HG03064 (cell line): ENCODE measurements at regions not wholly inside any gene's neighbourhood (a gene's known extent, or its start where the extent isn't known, plus 50 kb on each side); places are given as distances from the start of the nearest gene placed in this dataset.

Source experiments
- ATAC-seq: cut with Tn5 transposase; IDR thresholded peaks from one replicate; pipeline ENCODE4 v1.9.1; 2021; ENCODE audit warnings: low read depth; ENCODE audit not compliant: unreplicated experiment

GRCh38 chr10:61356354-61356753 lies 96.8 kb downstream of the TMEM26 start:
- no peak for ATAC-seq

- no peak for ATAC-seq
Measured at GRCh38 chr10:61355211-61355610, 98.0 kb downstream of the TMEM26 start.

- ATAC-seq: no peak
Measured at GRCh38 chr10:61354401-61354975, 98.7 kb downstream of the TMEM26 start.

- ATAC-seq: no peak
Measured at GRCh38 chr10:61350794-61351193, 102.4 kb downstream of the TMEM26 start.

GRCh38 chr10:61350068-61350467 lies 103.1 kb downstream of the TMEM26 start:
- no peak for ATAC-seq

DNA sequence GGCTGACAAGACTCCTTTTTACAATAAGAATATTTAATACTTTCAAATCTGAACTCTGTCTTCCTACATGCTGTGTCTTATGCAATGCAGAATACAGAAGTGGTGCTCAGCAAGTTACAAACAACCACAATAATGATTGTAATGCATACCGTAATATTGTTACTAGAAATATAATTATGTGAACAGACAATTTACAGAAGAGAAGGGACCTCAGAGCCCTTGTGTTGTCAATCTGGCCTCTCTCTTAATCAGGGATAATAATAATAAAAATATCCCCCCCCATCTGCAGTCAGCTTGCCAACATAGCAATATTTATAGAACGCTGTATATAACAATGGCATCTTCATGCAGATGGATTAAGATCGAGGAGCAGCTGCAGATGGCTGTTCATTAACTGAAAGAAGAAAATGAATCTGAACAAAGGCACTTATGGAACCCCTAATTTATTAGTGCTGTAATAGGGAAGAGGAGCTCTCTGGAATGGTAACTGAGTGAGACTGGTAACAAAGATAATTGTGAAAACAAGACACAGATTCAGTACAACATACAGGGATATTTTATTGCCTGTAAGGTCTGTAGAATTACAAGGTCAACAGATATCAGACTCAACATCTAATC lies 106.3 kb downstream of the TMEM26 start:
- ATAC-seq: no peak

GRCh38 chr10:61343796-61344195 lies 109.4 kb downstream of the TMEM26 start:
- no peak for ATAC-seq

DNA sequence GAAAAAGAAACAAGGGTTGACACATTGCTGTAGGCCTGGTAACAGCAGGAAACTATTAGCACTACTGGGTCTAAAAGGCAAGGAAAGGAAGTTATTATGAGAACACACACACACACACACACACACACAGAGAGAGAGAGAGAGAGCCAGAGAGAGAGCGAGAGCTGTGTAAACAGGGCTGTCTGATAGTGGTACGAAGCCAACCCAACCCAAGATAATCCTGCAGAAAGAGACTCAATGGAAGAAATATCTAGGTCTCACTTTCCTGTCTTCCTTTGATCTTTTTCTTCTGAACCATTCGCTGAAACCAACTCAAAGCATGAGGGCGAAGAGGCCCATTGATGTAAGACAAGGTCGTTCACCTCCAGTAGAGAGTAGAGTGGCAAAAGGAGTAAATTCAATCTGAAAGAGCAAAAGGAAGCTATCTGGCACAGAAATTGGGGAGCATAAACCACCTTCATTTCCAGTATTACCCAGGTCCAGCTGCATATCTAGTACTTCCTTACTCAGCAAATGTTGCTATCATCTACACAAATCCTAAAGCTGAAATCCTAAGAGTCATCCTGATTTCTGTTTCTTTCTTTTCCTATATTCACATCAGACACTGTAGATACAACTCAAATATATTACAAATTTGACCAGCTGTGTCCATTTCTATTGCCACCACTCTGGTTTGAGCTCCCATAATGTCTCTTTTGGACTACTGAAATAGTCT lies 110.2 kb downstream of the TMEM26 start:
- ATAC-seq: no peak

DNA sequence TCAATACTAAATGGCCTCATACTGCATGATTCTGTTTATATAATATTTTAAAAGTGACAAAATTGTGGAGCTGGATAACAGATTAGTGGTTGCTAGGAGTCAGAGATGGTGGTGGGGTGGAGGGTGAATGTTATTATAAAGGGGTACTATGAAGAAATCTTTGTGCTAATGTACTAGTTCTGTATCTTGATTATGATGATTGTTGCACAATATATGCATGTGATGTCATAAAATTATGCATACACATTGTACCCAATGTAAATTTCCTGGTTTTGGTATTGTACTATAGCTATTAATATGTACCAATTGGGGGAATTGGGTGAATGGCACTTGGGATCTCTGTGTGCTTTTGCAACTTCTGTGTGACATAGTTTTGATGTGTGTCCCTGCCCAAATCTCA lies 112.2 kb downstream of the TMEM26 start:
- no peak for ATAC-seq

GRCh38 chr10:61338146-61338545 lies 115.0 kb downstream of the TMEM26 start:
- no peak for ATAC-seq

DNA sequence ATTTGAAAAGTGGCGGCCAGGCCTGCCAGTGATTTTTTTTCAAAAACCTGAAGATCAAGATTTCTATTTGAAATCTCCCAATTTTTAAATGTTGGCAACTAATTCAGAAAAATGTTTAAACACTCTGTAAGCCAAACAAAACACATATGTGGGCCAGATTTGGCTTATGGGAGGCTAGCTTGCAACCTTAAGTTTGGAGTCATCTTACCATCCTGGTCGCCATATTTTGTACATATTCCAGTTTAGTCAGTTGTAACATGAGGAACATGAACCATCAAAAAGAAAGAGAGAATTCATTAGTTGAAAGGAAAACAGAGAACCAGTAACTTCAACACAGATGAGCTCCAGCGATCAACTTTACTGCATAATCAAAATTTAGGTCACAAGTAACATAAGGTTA lies 115.4 kb downstream of the TMEM26 start:
- ATAC-seq: no peak

DNA sequence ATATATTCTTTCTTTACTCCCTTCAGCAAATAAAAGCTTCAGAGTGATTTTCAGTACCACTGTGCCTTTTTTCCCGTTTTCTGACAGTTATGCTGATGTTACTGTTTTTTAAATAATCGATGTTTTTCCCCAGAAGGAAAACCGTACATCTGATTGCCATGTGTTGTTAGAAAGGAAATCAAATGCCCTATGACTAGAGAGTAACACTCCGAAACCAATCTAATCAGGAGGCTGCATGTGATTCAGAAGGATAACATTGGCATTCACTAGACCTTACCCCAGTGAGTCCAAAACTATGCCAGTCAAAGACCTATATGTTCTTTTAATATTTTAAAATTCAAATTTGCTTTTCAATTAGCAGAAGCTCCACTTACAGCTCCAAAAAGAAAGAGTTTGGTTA lies 116.3 kb downstream of the TMEM26 start:
- ATAC-seq: no peak

- ATAC-seq: no peak
Measured at GRCh38 chr10:61335359-61335758, 117.8 kb downstream of the TMEM26 start.

GRCh38 chr10:61332581-61332980 lies 120.6 kb downstream of the TMEM26 start:
- no peak for ATAC-seq

- no peak for ATAC-seq
Measured at GRCh38 chr10:61330669-61331068, 122.5 kb downstream of the TMEM26 start.

GRCh38 chr10:61329854-61330253 lies 123.3 kb downstream of the TMEM26 start:
- ATAC-seq: peak; percentile 85

DNA sequence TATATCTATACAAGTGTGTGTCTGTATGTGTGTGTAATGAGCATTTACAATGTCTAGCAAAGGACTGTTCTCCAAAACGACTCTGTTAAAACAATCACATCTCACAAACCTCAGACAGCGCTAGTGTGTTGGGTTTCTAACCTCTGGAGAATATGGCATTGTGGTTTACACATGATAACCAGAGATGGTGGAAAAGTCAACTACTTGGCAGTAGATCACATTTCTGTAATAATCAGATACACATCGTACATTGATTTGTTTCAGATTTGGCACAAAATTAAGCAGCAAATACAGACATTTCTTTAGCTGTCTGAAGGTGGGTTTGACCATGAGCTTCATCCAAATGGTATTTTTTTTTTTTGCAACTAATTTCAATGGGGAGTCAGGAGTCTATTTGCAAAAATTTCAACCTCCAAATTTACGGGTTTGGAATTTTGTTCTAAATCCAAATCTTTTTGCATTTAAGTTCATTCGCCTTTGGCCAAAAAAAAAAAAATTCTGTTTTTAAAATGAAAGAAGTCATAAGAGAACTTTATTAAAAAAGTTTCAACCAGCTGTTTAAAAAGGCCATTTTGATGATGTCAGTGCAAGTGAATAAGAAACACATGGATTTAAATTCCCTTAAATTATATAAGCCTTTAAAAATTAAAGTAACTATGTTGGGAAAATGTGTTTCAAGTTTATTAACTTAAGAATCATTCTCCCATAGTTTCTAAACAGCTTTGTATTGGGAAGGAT lies 127.8 kb downstream of the TMEM26 start:
- ATAC-seq: no peak

DNA sequence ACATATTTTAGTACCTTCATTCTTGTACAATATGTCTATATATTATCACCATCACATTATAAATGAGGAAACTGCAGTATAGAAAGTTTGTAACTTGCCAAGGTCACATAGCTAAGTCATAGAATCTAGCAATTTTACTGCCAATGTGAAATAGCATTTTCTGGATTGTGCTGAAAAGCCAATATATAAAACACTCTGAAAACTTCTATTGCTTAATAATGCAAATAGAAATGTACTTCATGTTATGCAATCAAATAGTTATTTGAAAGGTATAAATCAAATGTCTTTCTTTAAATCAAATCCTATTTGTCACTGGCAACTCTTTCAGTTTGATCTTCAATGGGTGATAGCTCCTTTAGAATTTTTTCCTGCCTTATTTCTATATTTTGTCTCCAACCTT lies 129.5 kb downstream of the TMEM26 start:
- ATAC-seq: no peak

DNA sequence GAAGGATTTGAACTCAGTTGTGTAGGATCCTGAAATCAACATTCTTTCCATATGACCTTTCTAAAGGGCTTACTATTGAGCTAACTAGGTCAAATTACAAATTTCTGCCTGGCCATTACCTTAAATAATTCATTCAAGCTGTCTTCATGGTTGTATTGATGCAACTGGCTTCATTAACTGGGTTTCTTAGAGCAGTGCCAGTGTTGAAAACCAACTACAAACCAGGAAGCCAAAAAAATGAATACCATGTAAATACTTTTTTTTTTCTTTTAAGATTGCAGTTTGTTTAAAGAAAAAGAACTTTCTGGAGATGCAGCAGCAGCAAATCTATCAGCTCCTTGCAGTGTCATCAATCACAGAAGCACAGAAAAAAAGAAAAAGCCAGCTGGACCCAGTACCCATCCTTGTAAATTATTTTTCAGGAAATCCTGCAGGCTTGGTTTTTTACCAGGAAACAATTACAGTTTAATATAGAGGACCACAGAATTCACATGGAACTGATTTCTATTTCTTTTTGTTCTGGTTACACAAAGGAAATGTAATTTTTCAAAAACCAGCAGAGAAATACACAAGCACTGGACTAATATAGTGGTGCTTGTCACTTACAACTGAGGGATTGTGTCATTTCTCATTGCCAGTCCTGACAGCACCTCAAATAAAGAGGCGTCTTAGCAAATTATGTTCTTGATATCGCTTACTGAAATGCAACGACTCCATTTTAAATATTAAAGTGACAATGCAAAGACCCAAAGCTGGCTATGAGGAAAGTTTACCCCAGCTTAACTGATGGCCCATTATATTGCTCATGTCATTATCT lies 131.9 kb downstream of the TMEM26 start:
- no peak for ATAC-seq

DNA sequence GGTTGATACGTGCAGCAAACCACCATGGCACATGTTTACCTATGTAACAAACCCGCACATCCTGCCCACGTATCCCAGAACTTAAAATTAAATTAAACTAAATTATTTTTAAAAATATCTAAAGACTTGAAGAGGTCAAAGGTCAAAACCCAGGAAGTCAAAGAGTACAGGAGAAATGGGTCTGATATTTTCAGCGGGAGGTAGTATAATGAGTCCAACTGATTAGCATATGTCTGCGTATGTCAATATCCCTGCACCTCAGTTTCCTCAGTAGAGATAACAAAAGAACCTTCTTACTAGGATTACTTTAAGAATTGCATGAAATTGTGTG lies 133.0 kb downstream of the TMEM26 start:
- no peak for ATAC-seq
